Spleen (tissue), 11 donors: ENCODE measurements at regions not wholly inside any gene's neighbourhood (a gene's known extent, or its start where the extent isn't known, plus 50 kb on each side); places are given as distances from the start of the nearest gene placed in this dataset.

Source experiments
- DNase-seq: peaks from one replicate; pipeline ENCODE4 v3.0.0-alpha.2; 2020
- H3K27ac ChIP-seq, 8 donors: fragments of 200-600 bp; sonication (generic) in 7 of 8; 1 replicate in 4 of 8; 2 replicates in 4 of 8; pipeline versions ENCODE4 v1.5.0 to v1.8.0; 2016 to 2021; ENCODE audit warnings: inconsistent platforms in 4 of 8, mild to moderate bottlenecking in 4 of 8, moderate library complexity in 1 of 8
- H3K27me3 ChIP-seq, 7 donors: fragments of 200-600 bp; sonication (generic) in 6 of 7; replicated peaks in 1 of 7; 1 replicate in 4 of 7; 2 replicates in 3 of 7; pipeline versions ENCODE4 v1.5.0 to v1.8.0; 2016 to 2021; ENCODE audit warnings: inconsistent platforms in 3 of 7, mild to moderate bottlenecking in 1 of 7
- H3K36me3 ChIP-seq, 6 donors: fragments of 200-600 bp; sonication (generic) in 5 of 6; 1 replicate in 4 of 6; 2 replicates in 2 of 6; pipeline versions ENCODE4 v1.5.0 to v1.8.0; 2016 to 2021; ENCODE audit warnings: inconsistent platforms in 2 of 6
- H3K4me1 ChIP-seq, 6 donors: fragments of 200-600 bp; sonication (generic) in 5 of 6; 1 replicate in 3 of 6; 2 replicates in 3 of 6; pipeline versions ENCODE4 v1.5.0 to v1.8.0; 2016 to 2021; ENCODE audit warnings: inconsistent platforms in 3 of 6
- H3K4me3 ChIP-seq, 8 donors: fragments of 200-600 bp; sonication (generic) in 7 of 8; 1 replicate in 4 of 8; 2 replicates in 4 of 8; pipeline versions ENCODE4 v1.5.0 to v1.8.0; 2016 to 2021; ENCODE audit warnings: inconsistent platforms in 4 of 8, mild to moderate bottlenecking in 4 of 8, moderate library complexity in 2 of 8
- H3K9me3 ChIP-seq, 8 donors: fragments of 200-600 bp; sonication (generic) in 7 of 8; 1 replicate in 4 of 8; 2 replicates in 4 of 8; pipeline versions ENCODE4 v1.5.0 to v1.8.0; 2016 to 2021; ENCODE audit warnings: inconsistent platforms in 4 of 8
- POLR2A ChIP-seq, 3 donors: fragments of 450-650 bp; IDR thresholded peaks; one replicate each; pipeline ENCODE4 v1.5.1; 2017; ENCODE audit warnings: antibody characterized with exemption in 3 of 3, mild to moderate bottlenecking in 1 of 3
- POLR2AphosphoS5 ChIP-seq, 3 donors: sonication (generic); formaldehyde crosslinking; IDR thresholded peaks; one replicate each; pipeline ENCODE4 v1.5.1; 2017; ENCODE audit warnings: antibody characterized with exemption in 3 of 3
- WGBS, 5 donors: extraction: QIAGEN DNeasy Blood & Tissue Kit in 3 of 5; methylation state at CpG; one replicate each; pipeline versions ENCODE4 v1.1.5 to v1.1.7; 2013 to 2018; 5-methylcytosine and 5-hydroxymethylcytosine counted together
- intact Hi-C: fragments of 100-400 bp; cut with DNase I; formaldehyde crosslinking; loops from one replicate; pipeline ENCODE4 v1.15.0; 2023; ENCODE audit warnings: low total_unique reads
- TF ChIP-seq, protein P1 (sequence below), 11 experiments: fragments of 200-600 bp in 7 of 11; fragments of 450-650 bp in 4 of 11; sonication (generic) in 4 of 11; IDR thresholded peaks in 8 of 11; conservative IDR thresholded peaks in 3 of 11; 1 replicate in 7 of 11; 2 replicates in 4 of 11; pipeline versions ENCODE4 v1.4.0 to v1.8.0; 2016 to 2021; ENCODE audit warnings: antibody characterized with exemption in 11 of 11, inconsistent platforms in 4 of 11, mild to moderate bottlenecking in 1 of 11
- donor health status: healthy with polysubstance abuse.
- donor health status: DM: no; HTN: no; CAD: no; lungs with moderate emphysema.
- donor health status: DM: no; HTN: no; CAD: no.
- donor health status: Bipolar disorder and iron deficiency.
- donor health status: healthy.
- donor health status: DM: no; HTN: no; CAD: no.
- donor health status: DM: yes; HTN: yes; CAD: no.

GRCh38 chr3:132196113-132196512, 121.1 kb upstream of the ACP3 start:
- Histone ChIP-seq H3K4me1 (no peaks in the 10 kb centered on the region), H3K4me3 (no peak overlapping the region), H3K27ac (no peak overlapping the region), H3K36me3 (no peaks in the 10 kb centered on the region), H3K9me3 (no peaks in the 10 kb centered on the region), H3K27me3 (peaks cover 0 to 5% (median 0%) of the 10 kb centered on the region in 7 donors)
- TF ChIP-seq POLR2A (IDR thresholded peaks at IDR 0.05) (no peak), POLR2AphosphoS5 (IDR thresholded peaks at IDR 0.05) (no peak)
- TF ChIP-seq, protein P1, sequence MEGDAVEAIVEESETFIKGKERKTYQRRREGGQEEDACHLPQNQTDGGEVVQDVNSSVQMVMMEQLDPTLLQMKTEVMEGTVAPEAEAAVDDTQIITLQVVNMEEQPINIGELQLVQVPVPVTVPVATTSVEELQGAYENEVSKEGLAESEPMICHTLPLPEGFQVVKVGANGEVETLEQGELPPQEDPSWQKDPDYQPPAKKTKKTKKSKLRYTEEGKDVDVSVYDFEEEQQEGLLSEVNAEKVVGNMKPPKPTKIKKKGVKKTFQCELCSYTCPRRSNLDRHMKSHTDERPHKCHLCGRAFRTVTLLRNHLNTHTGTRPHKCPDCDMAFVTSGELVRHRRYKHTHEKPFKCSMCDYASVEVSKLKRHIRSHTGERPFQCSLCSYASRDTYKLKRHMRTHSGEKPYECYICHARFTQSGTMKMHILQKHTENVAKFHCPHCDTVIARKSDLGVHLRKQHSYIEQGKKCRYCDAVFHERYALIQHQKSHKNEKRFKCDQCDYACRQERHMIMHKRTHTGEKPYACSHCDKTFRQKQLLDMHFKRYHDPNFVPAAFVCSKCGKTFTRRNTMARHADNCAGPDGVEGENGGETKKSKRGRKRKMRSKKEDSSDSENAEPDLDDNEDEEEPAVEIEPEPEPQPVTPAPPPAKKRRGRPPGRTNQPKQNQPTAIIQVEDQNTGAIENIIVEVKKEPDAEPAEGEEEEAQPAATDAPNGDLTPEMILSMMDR (IDR thresholded peaks at IDR 0.05 in 8 of 11, conservative IDR thresholded peaks at IDR 0.05 in 3 of 11) = no peak
- 81 to 95% (median 93%) methylated on average over 1 of the region's 1 CpG for WGBS, 5 donors
- intact Hi-C loops = no loop called here
- no peak for DNase-seq

DNA sequence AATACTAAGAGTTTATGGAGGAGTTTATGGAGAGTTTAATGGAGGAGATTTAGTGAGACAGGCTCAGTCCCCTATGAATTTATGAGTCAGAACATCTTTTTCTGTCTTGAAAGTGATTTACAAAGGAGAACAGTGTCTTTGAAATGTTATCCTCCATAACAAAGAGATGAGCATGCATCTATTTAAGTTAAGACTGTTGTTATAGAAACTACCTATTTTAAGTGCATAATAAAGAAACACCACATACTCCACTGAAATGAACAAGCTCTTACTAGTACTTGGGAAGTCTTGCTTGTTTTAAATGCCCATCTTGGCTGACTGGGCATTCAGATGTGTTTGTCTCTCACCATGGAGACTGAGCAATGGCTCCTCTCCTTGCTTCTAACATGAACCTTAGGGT, 118.7 kb upstream of the ACP3 start:
- intact Hi-C loops = no loop called here
- TF ChIP-seq POLR2A (IDR thresholded peaks at IDR 0.05) = no peak
- Histone ChIP-seq H3K4me1 (no peaks in the 10 kb centered on the region), H3K4me3 (no peak overlapping the region), H3K9me3 (no peaks in the 10 kb centered on the region), H3K27ac (no peak overlapping the region), H3K27me3 (no peaks in the 10 kb centered on the region), H3K36me3 (no peaks in the 10 kb centered on the region)
- DNase-seq = no peak

DNA sequence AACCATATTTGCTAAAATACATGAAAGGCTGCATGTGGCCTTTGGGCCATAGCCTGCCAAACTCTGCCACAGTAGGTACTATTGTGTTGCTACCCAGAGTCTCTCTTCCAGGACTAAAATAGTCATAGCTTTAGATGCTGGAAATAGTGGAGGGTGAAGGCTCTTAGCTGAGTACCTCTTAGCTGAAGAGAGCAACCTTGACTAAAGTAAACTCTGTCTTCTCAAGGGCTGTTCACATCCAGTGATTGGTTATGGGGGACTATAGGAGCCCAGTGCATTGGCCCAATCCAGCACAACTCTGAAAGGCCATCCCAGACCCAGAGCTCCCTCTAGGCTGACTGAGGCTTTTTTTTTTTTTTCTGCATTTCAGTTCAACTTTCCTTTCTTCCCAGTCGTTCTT, 117.8 kb upstream of the ACP3 start:
- DNase-seq = no peak
- TF ChIP-seq, protein P1 (IDR thresholded peaks at IDR 0.05 in 8 of 11, conservative IDR thresholded peaks at IDR 0.05 in 3 of 11) = no peak
- intact Hi-C loops = no loop called here
- no peaks in the 10 kb centered on the region for H3K27me3 ChIP-seq
- no peaks in the 10 kb centered on the region for H3K36me3 ChIP-seq
- H3K9me3 ChIP-seq = no peaks in the 10 kb centered on the region
- 45 to 84% (median 61%) methylated on average over 1 of the region's 1 CpG for WGBS, 5 donors
- no peak overlapping the region for H3K27ac ChIP-seq
- H3K4me3 ChIP-seq = no peak overlapping the region
- H3K4me1 ChIP-seq = no peaks in the 10 kb centered on the region

DNA sequence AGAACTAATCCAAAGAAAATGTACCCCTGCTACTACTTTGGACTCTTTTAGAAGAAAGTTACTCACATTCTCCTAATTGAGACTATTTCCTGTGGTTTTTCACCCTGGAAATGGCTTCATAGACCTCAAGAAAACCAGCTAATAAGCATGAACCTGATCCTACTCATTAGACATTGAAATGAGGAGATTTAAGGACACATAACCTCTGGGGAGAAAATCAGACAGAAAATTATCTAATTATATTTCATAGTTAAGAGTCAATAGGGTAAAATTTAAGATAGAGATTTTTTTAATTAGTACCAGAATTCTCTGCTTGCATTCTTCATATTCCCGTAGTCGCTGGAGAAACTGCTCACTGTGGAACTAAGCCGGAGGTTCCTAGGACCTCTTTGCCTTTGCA, 114.6 kb upstream of the ACP3 start:
- intact Hi-C loops = no loop called here
- no peaks in the 10 kb centered on the region for H3K9me3 ChIP-seq
- H3K27ac ChIP-seq = no peak overlapping the region
- no peaks in the 10 kb centered on the region for H3K27me3 ChIP-seq
- TF ChIP-seq POLR2AphosphoS5 (IDR thresholded peaks at IDR 0.05) = no peak
- TF ChIP-seq POLR2A (IDR thresholded peaks at IDR 0.05) = no peak
- no peak for DNase-seq
- no peak overlapping the region for H3K4me3 ChIP-seq
- 83 to 96% (median 95%) methylated on average over 3 of the region's 3 CpGs for WGBS, 5 donors
- H3K36me3 ChIP-seq = no peaks in the 10 kb centered on the region
- H3K4me1 ChIP-seq = no peaks in the 10 kb centered on the region

- no peak overlapping the region for H3K27ac ChIP-seq
- no peaks in the 10 kb centered on the region for H3K4me1 ChIP-seq
- WGBS, 5 donors = 63 to 68% (median 63%) methylated on average over 3 of the region's 3 CpGs
- H3K4me3 ChIP-seq = no peak overlapping the region
- H3K36me3 ChIP-seq = no peaks in the 10 kb centered on the region
- no peak for DNase-seq
- TF ChIP-seq, protein P1 (IDR thresholded peaks at IDR 0.05 in 8 of 11, conservative IDR thresholded peaks at IDR 0.05 in 3 of 11) = no peak
- TF ChIP-seq POLR2AphosphoS5 (IDR thresholded peaks at IDR 0.05) (no peak), POLR2A (IDR thresholded peaks at IDR 0.05) (no peak)
- intact Hi-C loops = no loop called here
- H3K9me3 ChIP-seq = no peaks in the 10 kb centered on the region
- H3K27me3 ChIP-seq = no peaks in the 10 kb centered on the region
Measured at GRCh38 chr3:132203889-132204596, 113.2 kb upstream of the ACP3 start.
